KMS-11 (cell line): ENCODE measurements at regions not wholly inside any gene's neighbourhood (a gene's known extent, or its start where the extent isn't known, plus 50 kb on each side); places are given as distances from the start of the nearest gene placed in this dataset.

Experiments used
- H2AFZ ChIP-seq: fragments of 200-600 bp; sonication (generic); 2 replicates; pipeline ENCODE4 v1.6.1; 2016; ENCODE audit warnings: antibody characterized with exemption, mixed run types, low read depth
- H3K27ac ChIP-seq: fragments of 200-600 bp; sonication (generic); 2 replicates; pipeline ENCODE4 v1.6.1; 2016; ENCODE audit warnings: mild to moderate bottlenecking, mixed run types
- H3K27me3 ChIP-seq: fragments of 200-600 bp; sonication (generic); 2 replicates; pipeline ENCODE4 v1.6.1; 2017; ENCODE audit warnings: mild to moderate bottlenecking, low read depth, mixed run types, moderate library complexity; ENCODE audit not compliant: insufficient read depth
- H3K36me3 ChIP-seq: fragments of 200-600 bp; sonication (generic); 2 replicates; pipeline ENCODE4 v1.6.1; 2017; ENCODE audit warnings: mild to moderate bottlenecking, mixed run types; ENCODE audit not compliant: insufficient read depth
- H3K4me1 ChIP-seq: fragments of 200-600 bp; sonication (generic); 2 replicates; pipeline ENCODE4 v1.6.1; 2016; ENCODE audit warnings: mild to moderate bottlenecking, low read depth, mixed run types; ENCODE audit not compliant: poor library complexity, severe bottlenecking
- H3K4me2 ChIP-seq: fragments of 200-600 bp; sonication (generic); 2 replicates; pipeline ENCODE4 v1.7.0; 2016; ENCODE audit warnings: mild to moderate bottlenecking, mixed run types
- H3K4me3 ChIP-seq: fragments of 200-600 bp; sonication (generic); IDR thresholded peaks from 2 replicates; pipeline ENCODE4 v1.6.1; 2017; ENCODE audit warnings: low read depth, low read length, mixed read lengths; ENCODE audit not compliant: insufficient read depth
- H3K79me2 ChIP-seq: fragments of 200-600 bp; sonication (generic); 2 replicates; pipeline ENCODE4 v1.6.1; 2016; ENCODE audit warnings: low read depth, mixed run types; ENCODE audit not compliant: insufficient read depth
- H3K9ac ChIP-seq: fragments of 200-600 bp; sonication (generic); 2 replicates; pipeline ENCODE4 v1.6.1; 2016; ENCODE audit warnings: mild to moderate bottlenecking, mixed run types
- H4K20me1 ChIP-seq: fragments of 200-600 bp; sonication (generic); 2 replicates; pipeline ENCODE4 v1.6.1; 2016; ENCODE audit warnings: mild to moderate bottlenecking, mixed run types; ENCODE audit not compliant: insufficient read depth
- CTCF ChIP-seq: fragments of 200-600 bp; sonication (generic); conservative IDR thresholded peaks from 2 replicates; pipeline ENCODE4 v1.6.1; 2017; ENCODE audit warnings: low read depth, mild to moderate bottlenecking, antibody characterized with exemption, low read length, moderate library complexity, mixed read lengths

GRCh38 chr22:49129736-49130135 is 697.9 kb downstream of the BRD1 start:
- Histone ChIP-seq H4K20me1 (no peaks in the 10 kb centered on the region), H3K9ac (no peak overlapping the region), H3K4me2 (no peak overlapping the region), H3K4me1 (no peaks in the 10 kb centered on the region), H3K4me3 (no peak overlapping the region), H3K27ac (no peak overlapping the region), H2AFZ (no peak overlapping the region), H3K79me2 (no peaks in the 10 kb centered on the region), H3K36me3 (no peaks in the 10 kb centered on the region), H3K27me3 (no peaks in the 10 kb centered on the region)
- TF ChIP-seq CTCF = no peak

- Histone ChIP-seq H3K79me2 (no peaks in the 10 kb centered on the region), H3K27ac (no peak overlapping the region), H3K27me3 (no peaks in the 10 kb centered on the region), H2AFZ (no peak overlapping the region), H3K36me3 (no peaks in the 10 kb centered on the region), H4K20me1 (no peaks in the 10 kb centered on the region), H3K4me1 (no peaks in the 10 kb centered on the region), H3K9ac (no peak overlapping the region), H3K4me3 (no peak overlapping the region), H3K4me2 (no peak overlapping the region)
- no peak for TF ChIP-seq CTCF
Measured at GRCh38 chr22:49128874-49129273, 698.8 kb downstream of the BRD1 start.

- H3K27ac ChIP-seq = no peak overlapping the region
- H3K36me3 ChIP-seq = no peaks in the 10 kb centered on the region
- H3K4me1 ChIP-seq = no peaks in the 10 kb centered on the region
- H3K4me2 ChIP-seq = no peak overlapping the region
- H3K27me3 ChIP-seq = no peaks in the 10 kb centered on the region
- H3K9ac ChIP-seq = no peak overlapping the region
- no peaks in the 10 kb centered on the region for H4K20me1 ChIP-seq
- H3K4me3 ChIP-seq = no peak overlapping the region
- H3K79me2 ChIP-seq = no peaks in the 10 kb centered on the region
- TF ChIP-seq CTCF = no peak
- H2AFZ ChIP-seq = no peak overlapping the region
Measured at GRCh38 chr22:49124608-49125007, 703.1 kb downstream of the BRD1 start.

GRCh38 chr22:49123621-49124192 is 704.0 kb downstream of the BRD1 start:
- Histone ChIP-seq H3K9ac (no peak overlapping the region), H3K27ac (no peak overlapping the region), H3K79me2 (no peaks in the 10 kb centered on the region), H3K4me3 (no peak overlapping the region), H3K36me3 (no peaks in the 10 kb centered on the region), H3K27me3 (no peaks in the 10 kb centered on the region), H2AFZ (no peak overlapping the region), H3K4me2 (no peak overlapping the region), H4K20me1 (no peaks in the 10 kb centered on the region), H3K4me1 (no peaks in the 10 kb centered on the region)
- TF ChIP-seq CTCF = no peak
